T-helper 2 cell (primary cell): ENCODE measurements at regions not wholly inside any gene's neighbourhood (a gene's known extent, or its start where the extent isn't known, plus 50 kb on each side); places are given as distances from the start of the nearest gene placed in this dataset.
"Not testable (repeated sequence)": the region's sequence is repeated elsewhere in the genome, so short reads cannot be mapped to it uniquely, and the experiment has no call there.

Source experiments
- DNase-seq, 5 experiments: peaks; one replicate each; pipeline versions ENCODE4 v3.0.0 to v3.0.0-alpha.2; 2012 to 2022

GRCh38 chr21:19537116-19537515, 1133.5 kb upstream of the TMPRSS15 start:
- DNase-seq = no peak

DNA sequence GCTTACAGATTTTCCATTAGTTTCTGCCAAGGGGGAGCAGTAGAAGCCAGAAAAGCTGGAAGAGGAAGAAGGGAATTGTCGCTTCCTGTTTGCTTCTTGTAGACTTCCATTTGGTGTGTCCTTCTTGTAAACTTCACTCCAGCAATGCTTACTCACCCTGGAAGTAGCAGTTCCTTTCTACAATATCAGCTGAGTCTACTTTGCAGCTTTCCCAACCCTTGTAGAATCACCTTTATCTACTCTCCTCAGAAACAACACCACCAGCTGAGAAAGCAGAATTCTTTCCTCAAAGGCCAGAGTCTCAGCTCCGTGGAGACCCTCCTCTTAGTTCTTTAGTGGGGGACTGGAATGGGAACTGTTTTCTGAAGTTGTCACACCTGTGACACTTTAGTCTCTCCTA, 1136.7 kb upstream of the TMPRSS15 start:
- no peak for DNase-seq

- no peak for DNase-seq
Observed at GRCh38 chr21:19541602-19542001, 1138.0 kb upstream of the TMPRSS15 start.

DNA sequence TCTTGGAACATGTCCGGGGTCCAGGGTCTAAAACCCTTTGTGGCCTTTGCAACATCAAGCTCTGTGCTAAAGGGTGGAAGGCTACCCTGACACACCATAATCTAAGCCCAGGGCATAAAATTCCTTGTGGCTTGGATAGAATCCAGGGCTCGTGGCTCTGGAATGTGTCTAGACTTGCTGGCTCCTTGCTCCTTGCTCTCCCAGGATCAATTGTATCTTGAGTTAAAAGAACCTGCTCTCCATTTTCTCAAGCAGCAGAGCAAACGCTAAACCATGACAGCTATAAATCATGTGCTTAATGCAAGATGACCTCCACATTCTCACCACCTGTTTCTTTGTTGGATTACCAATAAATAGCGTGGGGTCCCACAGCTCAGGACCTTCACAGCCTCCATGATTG, 1140.9 kb upstream of the TMPRSS15 start:
- DNase-seq = not testable (repeated sequence)

- DNase-seq = no peak
Observed at GRCh38 chr21:19547951-19548840, 1144.6 kb upstream of the TMPRSS15 start.

- DNase-seq = no peak
Observed at GRCh38 chr21:19553919-19554615, 1150.5 kb upstream of the TMPRSS15 start.

- no peak for DNase-seq
Observed at GRCh38 chr21:19557046-19557445, 1153.5 kb upstream of the TMPRSS15 start.

- no peak for DNase-seq
Observed at GRCh38 chr21:19557488-19557887, 1153.9 kb upstream of the TMPRSS15 start.

GRCh38 chr21:19565587-19565986, 1162.0 kb upstream of the TMPRSS15 start:
- no peak for DNase-seq

GRCh38 chr21:19566975-19567374, 1163.4 kb upstream of the TMPRSS15 start:
- DNase-seq = no peak

- no peak for DNase-seq
Observed at GRCh38 chr21:19577381-19577780, 1173.8 kb upstream of the TMPRSS15 start.

DNA sequence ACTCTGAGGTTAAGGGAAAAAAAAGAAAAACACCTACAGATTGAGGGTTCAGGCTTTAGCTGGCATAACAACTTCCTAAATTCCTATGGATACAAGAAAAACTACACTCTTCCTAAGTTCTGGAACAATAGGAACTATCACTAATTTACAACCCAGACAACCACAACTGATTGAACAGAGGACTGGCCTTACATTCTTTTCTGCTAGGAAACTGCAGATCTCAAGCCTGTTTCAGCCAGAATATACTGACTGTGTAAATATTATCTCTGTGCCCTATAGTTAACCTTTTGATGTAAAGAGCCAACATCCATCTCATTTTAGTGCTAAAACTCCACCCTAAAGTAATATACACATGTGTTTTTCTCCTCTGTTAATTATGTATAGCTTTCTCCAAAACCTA, 1186.5 kb upstream of the TMPRSS15 start:
- DNase-seq = no peak

DNA sequence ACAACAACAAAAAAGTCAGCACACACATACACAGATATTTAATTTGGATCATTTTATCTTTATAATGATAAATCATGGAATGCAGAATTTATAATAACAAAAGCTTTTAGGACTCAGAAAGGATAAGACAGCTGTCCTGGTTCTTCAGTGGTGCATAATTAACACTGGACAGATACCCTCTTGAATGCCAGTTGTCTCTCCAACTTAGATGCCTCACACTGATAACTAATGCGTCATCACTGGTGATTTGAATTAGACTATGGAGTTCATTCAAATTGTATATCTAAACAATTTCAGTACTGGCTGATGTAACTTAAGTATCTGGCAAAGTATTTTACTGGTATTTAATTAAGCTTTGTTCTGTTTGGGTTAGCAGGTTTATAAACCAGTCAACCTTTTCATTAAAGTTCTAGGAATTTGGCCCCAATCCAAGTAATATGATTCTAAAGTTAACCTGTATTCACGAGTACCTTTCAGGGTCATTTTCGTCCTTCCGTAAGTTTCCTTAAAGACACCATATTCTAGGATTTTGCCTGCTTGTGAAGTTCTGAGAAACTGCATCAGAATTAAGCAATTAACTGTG, 1199.5 kb upstream of the TMPRSS15 start:
- no peak for DNase-seq

DNA sequence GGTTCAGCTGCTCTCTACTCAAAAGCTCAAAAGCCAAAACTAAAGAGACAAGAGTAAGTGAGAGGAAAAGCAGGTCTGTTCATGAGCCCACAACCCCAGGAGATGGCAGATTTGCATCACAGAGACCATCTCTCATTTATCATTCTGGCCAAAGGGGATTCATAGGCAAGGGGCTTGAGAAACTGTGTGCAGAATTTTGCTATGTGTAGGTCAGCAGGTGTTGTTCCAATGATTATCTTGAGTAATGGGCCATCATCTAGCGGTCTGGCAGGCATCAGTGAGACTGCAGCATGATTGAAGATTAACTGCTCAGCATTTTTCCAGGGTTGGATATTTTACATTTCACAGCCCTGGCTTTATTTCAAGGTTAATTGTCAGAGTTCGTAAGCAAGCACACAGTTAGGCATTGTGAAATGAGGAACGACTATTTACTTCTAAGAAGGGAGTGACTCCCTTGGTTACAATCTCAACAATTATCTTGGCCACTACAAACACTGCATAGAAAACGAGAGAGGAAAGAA, 1204.6 kb upstream of the TMPRSS15 start:
- no peak for DNase-seq

- DNase-seq = no peak
Observed at GRCh38 chr21:19609611-19610010, 1206.0 kb upstream of the TMPRSS15 start.

- DNase-seq = no peak
Observed at GRCh38 chr21:19621837-19622496, 1218.4 kb upstream of the TMPRSS15 start.

DNA sequence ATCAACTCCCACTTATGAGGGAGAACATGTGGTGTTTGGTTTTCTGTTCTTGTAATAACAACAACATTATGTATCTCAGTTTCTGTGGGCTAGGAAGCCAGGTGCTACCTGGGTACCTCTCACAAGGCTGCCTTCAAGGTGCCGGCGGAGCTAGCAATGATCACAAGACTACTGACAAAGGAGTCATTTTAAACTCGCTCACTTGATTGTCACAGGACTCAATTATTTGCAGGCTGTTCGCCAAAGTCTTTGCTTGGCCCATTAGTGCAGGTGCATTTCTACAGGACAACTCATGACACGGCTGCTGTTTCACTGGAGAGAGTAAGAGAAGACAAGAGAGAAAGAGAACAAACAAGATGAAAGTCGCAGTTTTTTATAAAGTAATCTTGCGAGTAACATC, 1237.4 kb upstream of the TMPRSS15 start:
- DNase-seq = no peak

DNA sequence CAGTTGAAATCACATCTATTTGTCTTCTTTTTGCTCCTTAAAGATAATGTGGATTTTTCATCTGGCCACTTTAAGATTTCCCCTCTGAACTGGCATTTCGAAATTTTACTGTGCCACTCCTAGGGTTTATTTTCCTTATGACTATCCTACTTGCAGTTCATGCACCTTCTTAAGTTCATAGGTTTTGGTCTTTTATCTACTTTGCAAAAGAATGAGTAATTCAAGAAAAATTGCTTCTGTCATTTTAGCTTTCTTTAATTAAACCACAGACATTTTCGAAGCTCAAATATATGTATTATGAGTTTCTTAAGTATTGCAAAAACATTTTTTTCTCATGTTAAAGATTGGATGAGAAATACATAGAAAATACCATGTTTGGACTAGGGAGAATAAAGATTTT, 1244.8 kb upstream of the TMPRSS15 start:
- DNase-seq = no peak

- no peak for DNase-seq
Observed at GRCh38 chr21:19683492-19683891, 1279.9 kb upstream of the TMPRSS15 start.

- no peak for DNase-seq
Observed at GRCh38 chr21:19684328-19684727, 1280.7 kb upstream of the TMPRSS15 start.

GRCh38 chr21:19692231-19692630, 1288.6 kb upstream of the TMPRSS15 start:
- no peak for DNase-seq

- no peak for DNase-seq
Observed at GRCh38 chr21:19695796-19696195, 1292.2 kb upstream of the TMPRSS15 start.

DNA sequence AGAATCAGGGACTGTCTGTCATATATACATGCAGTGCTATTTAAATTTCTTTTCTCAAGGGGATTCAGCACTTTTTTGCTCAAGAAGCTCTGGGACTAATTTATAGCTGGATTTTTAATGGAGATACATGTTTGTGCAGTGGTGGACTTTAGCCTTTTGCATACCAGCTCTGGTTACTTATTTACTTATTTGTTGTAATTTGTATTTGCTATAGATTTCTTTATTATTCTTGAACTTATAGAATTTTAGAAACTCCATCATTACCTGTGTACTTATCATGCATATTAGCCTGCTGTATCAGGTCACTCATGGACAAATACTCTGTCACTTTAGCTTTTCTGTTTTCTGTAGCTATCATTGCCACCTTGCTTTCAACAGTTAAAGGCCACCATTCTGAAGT, 1296.9 kb upstream of the TMPRSS15 start:
- DNase-seq = no peak
